H7 (cell line): ENCODE measurements at regions not wholly inside any gene's neighbourhood (a gene's known extent, or its start where the extent isn't known, plus 50 kb on each side); places are given as distances from the start of the nearest gene placed in this dataset.
"Not testable (repeated sequence)": the region's sequence is repeated elsewhere in the genome, so short reads cannot be mapped to it uniquely, and the experiment has no call there.

Experiments used
- DNase-seq: peaks from one replicate; pipeline ENCODE4 v3.0.0; 2012
- H3K27me3 ChIP-seq: 2 replicates; pipeline ENCODE4 v1.6.0; 2011; ENCODE audit warnings: mild to moderate bottlenecking, low read length; ENCODE audit not compliant: control insufficient read depth, insufficient read depth
- H3K36me3 ChIP-seq: replicated peaks from 2 replicates; pipeline ENCODE4 v1.5.1; 2011; ENCODE audit warnings: low read length; ENCODE audit not compliant: control insufficient read depth, insufficient read depth
- H3K4me3 ChIP-seq: 2 replicates; pipeline ENCODE4 v1.5.1; 2011; ENCODE audit warnings: low read depth, mild to moderate bottlenecking, control low read depth, low read length, moderate library complexity; ENCODE audit not compliant: insufficient read depth

- Histone ChIP-seq H3K4me3 (no peak overlapping the region), H3K27me3 (no peaks in the 10 kb centered on the region), H3K36me3 (no peaks in the 10 kb centered on the region)
- no peak for DNase-seq
These were observed 1244.4 kb upstream of the SEL1L start for GRCh38 chr14:82778008-82778590.

- no peak for DNase-seq
- Histone ChIP-seq H3K4me3 (no peak overlapping the region), H3K36me3 (no peaks in the 10 kb centered on the region), H3K27me3 (no peaks in the 10 kb centered on the region)
These were observed 1244.9 kb upstream of the SEL1L start for GRCh38 chr14:82778601-82779000.

- H3K36me3 ChIP-seq = no peaks in the 10 kb centered on the region
- H3K4me3 ChIP-seq = no peak overlapping the region
- no peak for DNase-seq
- no peaks in the 10 kb centered on the region for H3K27me3 ChIP-seq
These were observed 1245.6 kb upstream of the SEL1L start for GRCh38 chr14:82779301-82779700.

- Histone ChIP-seq H3K4me3 (no peak overlapping the region), H3K36me3 (no peaks in the 10 kb centered on the region), H3K27me3 (no peaks in the 10 kb centered on the region)
- no peak for DNase-seq
These were observed 1252.3 kb upstream of the SEL1L start for GRCh38 chr14:82785756-82786482.

- no peaks in the 10 kb centered on the region for H3K27me3 ChIP-seq
- H3K36me3 ChIP-seq = no peaks in the 10 kb centered on the region
- no peak overlapping the region for H3K4me3 ChIP-seq
- no peak for DNase-seq
These were observed 1252.8 kb upstream of the SEL1L start for GRCh38 chr14:82786483-82786880.

DNA sequence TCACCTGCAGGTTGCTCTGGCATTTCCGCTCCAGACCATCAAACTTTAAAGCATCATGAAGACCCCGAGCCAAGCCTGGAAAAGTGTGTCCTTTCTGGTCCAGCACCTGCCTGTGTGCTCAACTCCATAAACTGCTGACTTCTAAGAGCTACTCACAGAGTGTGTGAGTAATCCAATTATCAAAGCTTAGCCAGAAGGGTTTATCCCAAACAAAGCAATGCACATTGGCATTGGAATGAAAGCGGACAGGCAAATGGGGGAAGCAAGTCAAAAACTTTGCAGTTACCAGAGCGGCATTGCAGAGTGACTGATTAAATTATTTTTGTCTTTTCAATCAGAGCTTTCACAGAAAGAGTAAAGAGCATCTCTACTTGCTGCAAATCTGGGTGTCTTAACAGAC, 1262.4 kb upstream of the SEL1L start:
- DNase-seq = no peak
- Histone ChIP-seq H3K36me3 (no peaks in the 10 kb centered on the region), H3K4me3 (no peak overlapping the region), H3K27me3 (no peaks in the 10 kb centered on the region)

- no peak overlapping the region for H3K4me3 ChIP-seq
- no peak for DNase-seq
- no peaks in the 10 kb centered on the region for H3K36me3 ChIP-seq
- H3K27me3 ChIP-seq = no peaks in the 10 kb centered on the region
These were observed 1264.6 kb upstream of the SEL1L start for GRCh38 chr14:82798276-82798675.

GRCh38 chr14:82805892-82806825, 1272.5 kb upstream of the SEL1L start:
- H3K27me3 ChIP-seq = peaks cover 23% of the 10 kb centered on the region
- no peak overlapping the region for H3K4me3 ChIP-seq
- no peaks in the 10 kb centered on the region for H3K36me3 ChIP-seq
- peak; percentile 4 for DNase-seq

DNA sequence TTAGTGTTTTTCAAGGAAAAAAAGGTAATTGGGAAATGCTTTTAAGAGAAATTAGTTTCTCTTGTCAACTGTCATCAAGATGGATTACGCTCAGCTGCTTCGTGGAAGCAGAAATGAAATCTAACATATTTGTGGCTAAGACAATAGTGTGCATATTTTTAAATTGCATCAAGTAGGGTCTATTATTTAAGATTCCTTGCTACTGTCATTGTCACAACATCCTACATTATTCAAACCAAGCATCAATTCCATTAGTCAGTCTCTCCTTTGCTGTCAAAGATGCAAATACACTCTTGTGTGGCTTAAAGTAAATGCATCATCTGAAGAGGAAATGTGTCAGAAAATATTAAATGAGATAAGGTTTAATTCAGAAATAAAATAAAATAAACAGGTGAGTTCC, 1277.6 kb upstream of the SEL1L start:
- Histone ChIP-seq H3K27me3 (peaks cover 14% of the 10 kb centered on the region), H3K36me3 (no peaks in the 10 kb centered on the region), H3K4me3 (no peak overlapping the region)
- DNase-seq = no peak

GRCh38 chr14:82814339-82814738, 1280.7 kb upstream of the SEL1L start:
- not testable (repeated sequence) for H3K27me3 ChIP-seq, H3K4me3 ChIP-seq, DNase-seq, H3K36me3 ChIP-seq

GRCh38 chr14:82830596-82830995, 1296.9 kb upstream of the SEL1L start:
- no peak overlapping the region for H3K4me3 ChIP-seq
- H3K27me3 ChIP-seq = no peaks in the 10 kb centered on the region
- H3K36me3 ChIP-seq = no peaks in the 10 kb centered on the region
- no peak for DNase-seq

- H3K36me3 ChIP-seq = no peaks in the 10 kb centered on the region
- H3K27me3 ChIP-seq = no peaks in the 10 kb centered on the region
- no peak overlapping the region for H3K4me3 ChIP-seq
- no peak for DNase-seq
These were observed 1302.8 kb upstream of the SEL1L start for GRCh38 chr14:82836256-82836950.

DNA sequence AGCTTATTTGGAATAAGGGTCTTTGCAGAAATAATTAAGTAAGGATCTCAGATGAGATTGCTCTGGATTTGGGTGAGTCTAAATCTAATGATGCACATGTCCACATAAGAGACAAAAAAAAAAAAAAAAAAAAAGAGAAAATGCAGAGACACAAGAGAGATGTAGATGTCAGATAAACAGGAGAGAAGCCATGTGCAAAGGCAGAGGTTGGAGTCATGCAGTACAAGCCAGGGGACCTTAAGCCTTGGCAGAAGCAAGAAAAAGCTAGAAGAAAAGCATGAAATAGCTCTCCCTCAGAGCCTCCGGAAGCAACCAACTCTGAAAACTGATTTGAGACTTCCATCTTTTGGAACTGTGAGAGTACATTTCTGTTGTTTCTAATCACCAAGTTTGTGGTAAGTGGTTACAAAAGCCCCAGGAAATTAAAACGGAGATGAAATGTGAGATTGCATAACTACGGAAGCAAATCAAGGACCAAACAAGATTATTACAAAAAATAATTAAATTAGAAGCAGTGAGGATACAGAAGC, 1304.0 kb upstream of the SEL1L start:
- no peak for DNase-seq
- Histone ChIP-seq H3K36me3 (no peaks in the 10 kb centered on the region), H3K27me3 (no peaks in the 10 kb centered on the region), H3K4me3 (no peak overlapping the region)

DNA sequence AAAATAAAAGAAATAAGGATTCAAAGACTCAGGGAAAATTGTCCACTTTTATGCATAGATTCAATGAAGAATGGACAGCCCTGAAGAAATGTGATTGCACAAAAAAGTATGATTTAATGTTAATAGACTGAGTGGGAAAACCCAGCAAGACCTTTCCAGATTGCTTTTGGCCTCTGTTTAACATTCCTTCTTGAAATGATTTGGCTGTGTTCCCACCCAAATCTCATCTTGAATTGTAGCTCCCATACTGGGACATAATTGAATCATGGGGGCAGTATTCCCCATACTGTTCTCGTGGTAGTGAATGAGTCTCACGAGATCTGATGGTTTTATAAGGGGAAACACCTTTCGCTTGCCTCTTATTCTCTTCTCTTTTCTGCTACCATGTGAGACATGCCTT, 1316.9 kb upstream of the SEL1L start:
- DNase-seq = no peak
- H3K4me3 ChIP-seq = no peak overlapping the region
- H3K27me3 ChIP-seq = no peaks in the 10 kb centered on the region
- H3K36me3 ChIP-seq = no peaks in the 10 kb centered on the region
